HG02973 (cell line): ENCODE measurements at regions not wholly inside any gene's neighbourhood (a gene's known extent, or its start where the extent isn't known, plus 50 kb on each side); places are given as distances from the start of the nearest gene placed in this dataset.
A peak's percentile ranks its signal among the peaks of the same experiment; 100 is the strongest.

Experiments
- ATAC-seq: cut with Tn5 transposase; IDR thresholded peaks from one replicate; pipeline ENCODE4 v1.9.1; 2021; ENCODE audit warnings: moderate library complexity; ENCODE audit not compliant: unreplicated experiment

DNA sequence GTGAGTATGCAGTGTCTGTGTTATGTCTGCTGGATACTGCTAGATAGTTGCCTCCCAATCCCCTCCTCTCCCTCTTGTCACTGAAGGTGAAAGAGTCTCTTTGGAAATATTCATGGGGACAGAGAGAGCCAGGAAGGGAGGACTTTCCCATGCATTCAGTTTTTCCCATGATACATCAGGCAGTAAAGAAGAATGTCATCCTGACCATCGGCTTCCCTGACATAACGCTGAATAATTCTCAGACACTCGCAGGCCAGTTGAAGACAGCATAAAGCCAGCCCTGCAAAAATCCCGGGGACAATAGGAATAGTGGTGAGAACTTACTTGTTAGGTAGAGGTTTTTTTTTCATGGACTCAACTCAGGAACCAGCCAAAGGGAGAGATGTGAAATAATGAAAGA is 58.1 kb downstream of the KLF4 start:
- ATAC-seq = no peak

DNA sequence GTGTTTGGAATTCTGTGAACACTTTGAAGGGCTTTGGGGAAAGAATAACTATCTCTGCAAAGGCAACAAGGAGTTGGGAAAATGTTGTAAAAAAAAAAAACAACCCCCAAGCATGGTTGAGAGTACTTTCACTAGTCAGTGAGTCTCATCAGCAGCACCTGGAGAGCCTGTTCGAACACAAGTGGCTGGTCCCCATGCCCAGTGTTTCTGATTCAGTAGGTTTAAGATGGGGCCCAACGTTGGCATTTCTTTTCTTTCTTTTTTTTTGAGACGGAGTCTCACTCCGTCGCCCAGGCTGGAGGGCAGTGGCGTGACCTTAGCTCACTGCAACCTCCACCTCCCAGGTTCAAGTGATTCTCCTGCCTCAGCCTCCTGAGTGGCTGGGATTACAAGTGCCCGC is 59.5 kb downstream of the KLF4 start:
- no peak for ATAC-seq

DNA sequence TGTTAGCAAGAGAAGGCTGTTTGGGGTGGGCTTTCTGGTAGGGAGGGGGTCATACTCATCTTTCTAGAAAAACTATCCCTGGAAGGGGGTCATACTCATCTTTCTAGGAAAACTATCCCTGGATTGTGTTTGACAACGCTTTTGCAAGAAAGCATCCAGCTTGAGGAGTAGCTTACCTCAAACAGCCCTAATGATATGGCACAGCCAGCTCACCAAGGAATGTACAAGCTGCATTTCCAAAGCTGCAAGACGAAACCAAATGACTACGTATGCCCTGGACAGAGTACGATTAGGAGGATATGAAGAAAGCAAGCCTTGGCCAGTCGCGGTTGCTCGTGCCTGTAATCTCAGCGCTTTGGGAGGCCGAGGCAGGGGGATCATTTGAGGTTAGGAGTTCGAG is 63.4 kb downstream of the KLF4 start:
- ATAC-seq = no peak

DNA sequence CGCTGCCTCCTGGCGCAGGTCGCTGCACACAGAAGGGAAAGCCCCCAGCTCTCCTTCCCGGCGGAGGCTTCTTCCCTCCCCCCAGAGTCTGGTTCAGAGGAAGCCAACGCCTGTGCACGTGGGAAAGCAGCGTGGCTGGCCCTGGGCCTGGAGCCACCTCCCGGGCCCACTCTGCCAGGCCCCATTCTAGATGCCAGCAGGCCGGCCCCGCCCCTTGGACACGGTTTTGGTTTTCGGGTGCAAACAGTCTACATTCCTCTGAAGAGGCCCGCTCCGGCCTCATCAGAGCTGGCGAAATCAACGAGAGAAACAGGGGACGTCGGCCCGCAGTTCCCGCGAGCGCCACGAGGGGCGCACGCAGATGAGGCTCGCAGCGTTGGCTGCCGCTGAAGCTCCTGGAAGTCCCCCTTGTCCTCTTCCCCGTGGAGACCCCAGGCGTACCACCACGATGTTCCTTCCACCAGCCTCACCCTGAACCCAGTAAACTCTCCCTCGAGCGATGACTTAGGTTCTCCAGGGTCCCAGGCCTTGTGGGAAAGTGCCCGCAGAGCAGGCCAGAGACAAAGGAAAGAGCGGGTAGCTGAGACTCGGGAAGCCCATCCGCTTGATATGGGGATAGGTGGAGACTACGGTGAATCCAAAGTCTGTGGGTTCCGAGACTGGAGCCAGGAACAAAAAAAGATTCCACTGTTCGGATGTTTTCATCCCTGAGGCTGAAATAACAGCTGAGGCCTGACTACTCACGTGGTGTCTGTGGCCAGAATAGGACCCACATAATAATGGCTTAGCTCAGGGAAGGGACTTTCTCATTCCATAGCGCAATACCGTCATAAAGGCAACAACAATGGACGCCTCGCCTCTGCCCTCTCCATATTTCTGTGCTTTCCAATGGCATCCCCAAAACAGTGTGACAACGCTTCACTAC is 64.2 kb downstream of the KLF4 start:
- peak; percentile 82 for ATAC-seq

DNA sequence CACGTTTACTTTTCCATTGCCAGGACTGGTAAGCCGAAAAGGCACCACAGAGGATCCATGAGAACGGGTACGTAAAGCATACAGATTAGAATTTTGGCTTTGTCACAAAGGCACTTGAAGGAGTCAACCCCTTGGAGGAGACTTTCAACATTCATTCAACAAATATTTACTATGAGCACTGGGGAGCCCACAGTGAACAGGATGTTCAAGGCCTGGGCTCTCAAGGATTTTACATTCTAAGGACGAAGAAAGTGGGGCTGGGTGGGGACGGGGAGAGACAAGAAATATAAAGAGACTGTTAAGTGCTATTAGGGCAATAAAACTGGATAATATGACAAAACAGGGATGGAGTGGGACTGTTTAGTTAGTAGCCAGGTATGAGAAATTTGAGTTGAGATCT is 66.0 kb downstream of the KLF4 start:
- no peak for ATAC-seq

DNA sequence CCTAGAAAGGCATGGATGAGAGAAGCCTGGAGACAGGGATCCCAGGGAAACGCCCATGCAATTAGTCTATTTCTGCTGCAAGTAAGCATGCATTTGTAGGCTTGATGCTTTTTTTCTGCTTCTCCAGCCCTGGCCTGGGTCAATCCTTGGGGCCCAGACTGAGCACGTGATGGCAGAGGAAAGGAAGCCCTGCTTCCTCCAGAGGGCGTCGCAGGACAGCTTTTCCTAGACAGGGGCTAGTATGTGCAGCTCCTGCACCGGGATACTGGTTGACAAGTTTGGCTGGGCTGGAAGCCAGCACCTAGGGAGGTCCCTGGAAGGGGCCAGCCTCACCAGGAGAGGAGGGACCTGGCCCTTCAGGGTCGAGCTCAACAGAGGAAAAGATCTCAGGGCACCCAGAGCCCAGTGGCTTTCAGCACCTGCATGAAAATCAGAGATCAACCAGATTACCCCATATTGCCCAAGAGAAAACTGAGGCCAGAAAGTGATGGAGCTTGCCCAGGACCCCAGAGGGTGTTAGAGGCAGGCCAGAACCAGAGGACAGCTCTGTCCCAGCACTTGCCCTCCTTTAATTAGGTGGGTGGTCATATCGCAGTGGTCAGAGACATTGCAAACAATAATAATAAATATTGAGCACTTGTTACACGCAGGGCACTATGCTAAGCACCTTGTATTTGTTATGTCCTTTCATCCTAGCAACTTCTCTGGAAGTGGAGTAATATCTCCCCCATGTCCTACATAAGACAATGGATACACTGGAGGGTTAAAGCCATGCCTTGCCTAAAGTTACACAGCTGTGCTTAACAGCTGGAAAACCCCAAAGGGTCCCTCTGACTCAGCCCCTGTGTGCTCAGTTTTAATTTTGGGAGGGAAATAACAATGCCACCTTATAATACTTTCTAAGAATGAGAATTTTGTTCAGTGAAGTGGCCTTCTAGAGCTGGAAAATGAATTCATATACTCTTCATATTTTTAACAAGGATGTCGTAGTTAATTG is 67.1 kb downstream of the KLF4 start:
- no peak for ATAC-seq

DNA sequence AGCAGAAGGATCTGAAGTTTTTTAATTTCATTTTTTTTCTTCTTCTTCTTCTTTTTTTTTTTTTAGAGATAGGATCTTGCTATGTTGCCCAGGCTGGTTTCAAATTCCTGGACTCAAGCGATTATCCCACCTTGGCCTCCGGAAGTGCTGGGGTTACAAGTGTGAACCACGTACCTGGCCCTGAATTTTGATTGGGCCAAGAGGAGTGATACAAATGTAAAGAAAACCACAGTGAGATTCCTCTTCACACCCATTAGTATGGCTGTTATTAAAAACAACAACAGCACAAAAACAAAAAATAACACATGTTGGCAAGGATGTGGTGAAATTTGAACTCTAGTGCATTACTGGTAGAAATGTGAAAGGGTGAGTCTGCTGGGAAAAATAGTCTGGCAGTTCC is 79.1 kb downstream of the KLF4 start:
- ATAC-seq = no peak

DNA sequence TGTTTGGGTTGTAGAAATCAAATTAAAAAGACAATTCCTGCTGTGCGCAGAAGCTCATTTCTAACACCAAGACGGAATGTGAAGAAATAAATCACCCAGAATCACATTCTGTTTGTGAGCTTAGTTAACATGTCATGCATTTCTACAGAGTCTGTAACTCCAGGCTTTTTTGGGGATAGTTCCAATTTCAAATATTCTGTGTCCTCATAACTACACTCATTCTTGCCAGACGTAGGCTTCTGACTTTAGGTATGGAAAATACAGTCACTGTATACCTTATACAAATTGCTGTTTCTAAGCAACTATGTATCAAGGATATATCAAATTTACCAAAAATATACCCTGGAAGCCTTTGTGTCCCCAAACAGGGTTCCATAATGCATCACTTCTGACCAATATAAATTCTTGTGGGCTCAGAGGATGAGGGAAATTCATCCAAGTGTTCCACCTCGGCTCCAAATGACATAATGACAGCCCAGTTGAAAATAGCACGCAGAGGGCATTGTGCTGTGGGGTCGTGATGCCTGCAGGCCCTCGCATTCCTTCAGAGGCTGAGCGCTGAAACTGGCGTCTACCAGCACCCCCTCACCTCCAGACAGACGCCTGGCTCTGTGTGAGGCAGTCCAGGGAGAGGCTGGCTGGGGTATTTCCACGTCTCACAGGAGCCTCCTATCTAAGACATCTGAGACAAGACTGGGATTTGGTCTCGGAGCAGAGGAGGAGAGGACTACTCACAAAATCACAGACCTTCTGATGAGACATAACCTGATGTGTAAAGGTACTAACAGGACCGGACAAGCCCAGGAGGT is 79.8 kb downstream of the KLF4 start:
- ATAC-seq = no peak

DNA sequence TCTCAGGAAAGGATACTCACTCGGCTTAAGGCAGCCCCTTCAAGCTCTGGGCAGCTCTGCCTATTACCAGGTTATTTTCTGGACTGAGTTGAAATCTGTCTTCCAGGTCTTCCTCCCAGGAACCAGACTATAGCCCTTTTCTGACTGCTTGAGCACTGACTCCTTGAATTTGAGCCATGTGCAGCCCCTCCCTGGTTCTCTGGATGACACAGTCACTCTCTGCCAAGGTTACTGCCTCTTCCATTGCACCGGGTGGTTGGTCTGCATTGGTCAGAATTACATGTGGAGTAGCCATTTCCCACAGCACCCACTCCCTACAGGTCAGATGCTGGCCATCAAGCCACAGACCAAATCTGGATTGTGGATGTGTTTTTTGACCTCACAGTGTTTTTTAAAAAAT is 81.9 kb downstream of the KLF4 start:
- ATAC-seq = no peak

DNA sequence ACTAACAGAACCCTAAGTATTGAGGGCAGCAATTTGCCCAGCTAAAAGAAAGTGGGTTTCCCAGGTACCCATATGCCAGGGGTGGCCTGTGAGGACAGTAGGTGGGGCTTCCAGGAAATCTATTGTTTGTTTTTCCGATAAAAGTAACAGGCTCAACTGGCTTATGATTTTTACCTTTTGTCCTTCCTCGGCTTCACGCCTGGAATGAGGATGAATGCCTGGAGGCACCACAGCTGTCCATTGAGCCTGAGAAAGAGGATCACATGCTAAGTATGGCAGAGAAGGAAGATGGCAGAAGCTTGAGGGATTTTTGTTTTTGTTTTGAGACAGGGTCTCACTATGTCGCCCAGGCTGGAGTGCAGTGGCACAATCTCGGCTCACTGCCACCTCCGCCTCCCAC is 84.1 kb downstream of the KLF4 start:
- ATAC-seq = no peak

DNA sequence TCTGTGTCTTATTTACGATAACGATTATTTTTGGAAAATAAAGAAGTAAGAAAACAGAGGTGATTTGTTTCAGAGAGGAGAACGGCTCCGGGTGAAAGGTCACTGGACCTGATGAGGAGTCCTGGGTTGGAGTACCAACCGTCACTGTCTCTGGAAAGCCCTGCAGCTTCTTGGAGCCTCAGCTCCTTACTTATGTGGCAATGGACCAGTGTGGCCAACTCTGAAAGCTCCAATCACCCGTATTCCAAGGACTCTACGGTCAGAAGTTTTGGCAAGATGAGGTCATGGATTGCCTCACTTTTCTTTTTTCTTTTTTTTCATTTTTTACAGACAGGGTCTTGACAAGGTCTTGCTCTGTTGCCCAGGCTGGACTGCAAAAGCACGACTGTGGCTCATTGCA is 84.8 kb downstream of the KLF4 start:
- ATAC-seq = no peak

DNA sequence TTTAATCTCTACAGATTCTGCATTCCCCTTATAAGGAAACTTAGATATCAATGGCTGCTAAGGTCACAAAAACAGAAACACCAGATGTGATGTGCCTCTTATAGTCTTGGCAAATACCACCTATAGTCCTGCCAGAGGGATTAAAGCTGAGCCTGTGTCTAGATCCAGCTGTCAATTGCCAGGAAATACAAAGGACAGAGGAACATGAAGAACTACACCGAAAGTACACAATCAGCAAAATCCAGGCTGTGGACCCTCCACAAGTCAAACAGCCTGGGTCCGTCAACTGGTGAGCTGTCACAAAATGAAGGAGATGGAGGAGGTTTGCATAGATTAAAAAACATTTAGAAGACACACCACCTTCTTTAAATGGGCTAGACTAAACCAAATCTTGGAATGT is 85.4 kb downstream of the KLF4 start:
- no peak for ATAC-seq

DNA sequence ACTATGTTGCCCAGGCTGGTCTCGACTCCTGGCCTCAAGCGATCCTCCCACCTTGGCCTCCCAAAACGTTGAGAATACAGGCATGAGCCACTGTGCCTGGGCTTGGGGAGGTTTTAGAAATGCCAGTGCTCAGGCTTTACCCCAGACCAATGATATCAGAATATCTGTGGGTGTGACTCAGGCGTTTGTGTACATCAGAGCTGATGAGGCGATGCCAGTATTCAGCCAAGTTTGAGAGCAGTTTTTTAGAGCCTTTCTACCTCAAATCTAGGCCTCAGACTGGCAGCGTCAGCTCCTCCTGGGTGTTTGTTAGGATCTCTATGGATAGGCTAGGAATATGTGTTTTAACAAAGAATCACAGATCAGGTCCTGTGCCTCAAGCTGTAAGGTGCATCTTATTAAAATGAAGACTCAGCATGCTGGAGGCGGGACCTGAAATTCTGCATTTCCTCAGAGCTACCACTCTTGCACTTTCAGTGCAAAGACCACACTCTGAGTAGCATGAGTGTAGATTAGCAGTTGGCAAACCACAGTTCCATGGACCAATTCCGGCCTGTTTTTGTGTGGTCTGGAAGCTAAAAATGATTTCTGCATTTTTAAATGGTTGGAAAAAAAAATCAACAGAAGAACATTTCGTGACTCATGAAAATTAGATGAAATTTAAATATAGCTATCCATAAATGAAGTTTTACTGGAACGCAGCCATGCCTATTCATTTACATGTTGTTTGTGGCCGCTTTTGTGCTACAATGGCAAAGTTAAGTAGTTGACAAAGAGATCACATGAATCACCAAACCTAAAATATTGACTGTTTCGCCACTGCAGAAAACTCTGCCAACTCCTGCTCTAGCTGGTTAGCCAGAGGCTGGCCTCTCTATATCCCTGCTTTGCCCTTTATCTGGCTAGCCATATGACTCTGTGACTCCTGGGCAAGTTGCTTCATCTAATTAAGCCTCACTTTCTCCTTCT is 92.2 kb downstream of the KLF4 start:
- ATAC-seq = no peak

DNA sequence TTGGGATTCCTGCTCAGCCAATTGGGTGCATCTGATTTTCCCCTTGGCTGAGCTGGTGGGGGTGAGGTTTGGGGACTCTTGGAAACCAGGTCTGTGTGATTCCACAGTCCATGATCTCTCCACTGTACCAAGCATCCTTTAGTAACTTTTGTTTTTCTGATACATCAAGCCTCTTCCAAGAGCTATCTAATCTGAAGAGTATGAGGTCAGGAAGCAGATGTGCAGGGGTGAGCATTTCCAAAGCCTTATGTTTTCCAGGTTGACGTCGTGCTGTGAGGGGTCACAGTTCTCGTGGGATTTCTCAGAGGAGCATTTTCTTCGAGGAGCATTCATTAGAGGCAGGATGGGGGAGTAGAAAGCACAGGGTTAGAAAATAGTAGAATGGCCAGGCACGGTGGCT is 95.3 kb downstream of the KLF4 start:
- ATAC-seq = no peak

DNA sequence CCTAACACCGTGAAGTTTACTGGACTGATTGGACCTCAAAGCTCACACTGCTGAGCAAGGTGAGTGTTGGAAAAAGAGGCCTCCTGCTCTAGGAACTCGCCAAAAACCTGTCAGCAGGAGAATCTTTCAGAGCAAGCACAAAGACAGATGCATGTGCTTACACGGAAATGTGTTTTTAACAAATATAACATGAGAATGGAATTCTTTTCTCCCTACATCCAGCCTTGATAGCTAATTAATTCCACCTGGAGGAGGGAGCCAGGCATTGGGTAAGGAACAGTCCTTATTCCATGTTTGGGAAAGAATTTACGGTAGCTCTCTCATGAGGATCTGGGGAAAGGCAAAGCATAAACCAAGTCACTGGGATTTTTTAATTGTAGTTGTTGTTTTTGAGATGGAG is 98.8 kb downstream of the KLF4 start:
- no peak for ATAC-seq

DNA sequence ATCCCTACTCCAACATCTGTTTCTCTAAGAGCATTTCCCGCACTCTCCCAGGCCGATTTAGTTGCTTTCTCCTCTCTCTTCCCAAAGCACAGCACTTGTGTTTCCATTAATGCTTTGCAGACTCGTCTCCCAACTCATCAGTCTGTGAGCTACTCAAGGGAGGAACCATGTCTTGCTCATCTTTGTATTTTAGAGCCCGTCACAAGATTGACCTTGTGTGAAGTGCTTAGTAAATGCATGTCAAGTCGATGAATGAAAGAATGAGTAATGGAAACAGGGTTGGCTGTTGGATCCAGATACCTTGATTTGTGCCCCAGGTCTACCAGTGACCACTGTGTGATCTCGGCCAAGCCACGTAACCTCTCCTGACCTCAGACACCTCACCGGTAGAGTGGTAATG is 99.3 kb downstream of the KLF4 start:
- ATAC-seq = no peak

DNA sequence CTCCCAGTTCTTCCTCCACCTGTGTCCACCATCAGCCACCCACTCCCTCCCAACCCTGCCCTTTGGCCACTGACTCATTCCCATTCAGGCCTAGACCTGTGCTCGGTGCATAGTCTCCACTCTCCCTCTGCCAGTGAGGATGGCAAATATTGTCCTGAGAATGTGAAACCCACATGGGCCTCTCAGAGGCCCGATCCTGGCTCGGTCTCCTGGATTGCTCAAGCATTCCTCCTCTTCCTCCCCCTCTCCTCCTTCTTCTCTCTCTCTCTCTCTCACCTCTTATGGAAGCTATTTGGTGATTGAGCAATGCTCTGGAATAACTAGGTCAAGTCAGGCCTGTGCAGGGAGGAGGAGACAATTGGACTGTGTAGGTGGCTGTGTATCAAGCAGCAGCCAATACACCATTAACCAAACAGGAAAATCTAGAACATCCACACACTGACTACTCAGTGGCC is 99.9 kb downstream of the KLF4 start:
- no peak for ATAC-seq

DNA sequence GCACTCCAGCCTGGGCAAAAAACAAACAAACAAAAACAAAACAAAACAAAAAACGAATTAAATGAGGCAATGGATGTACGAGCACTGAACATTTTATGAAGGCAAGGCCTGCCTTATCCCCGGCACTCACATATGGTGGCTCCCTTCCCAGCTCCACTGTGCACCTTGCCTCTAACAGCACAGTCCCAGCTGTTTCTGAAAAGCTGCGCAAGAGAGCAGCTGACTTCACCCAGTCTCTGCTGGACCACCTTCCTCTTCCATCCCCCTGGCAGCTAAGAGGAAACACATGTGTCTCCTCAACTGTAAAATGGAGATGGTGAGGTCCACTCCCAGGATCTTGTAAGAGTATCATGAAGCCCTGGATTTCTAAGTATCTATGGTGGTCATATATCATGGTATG is 100.7 kb downstream of the KLF4 start:
- no peak for ATAC-seq

DNA sequence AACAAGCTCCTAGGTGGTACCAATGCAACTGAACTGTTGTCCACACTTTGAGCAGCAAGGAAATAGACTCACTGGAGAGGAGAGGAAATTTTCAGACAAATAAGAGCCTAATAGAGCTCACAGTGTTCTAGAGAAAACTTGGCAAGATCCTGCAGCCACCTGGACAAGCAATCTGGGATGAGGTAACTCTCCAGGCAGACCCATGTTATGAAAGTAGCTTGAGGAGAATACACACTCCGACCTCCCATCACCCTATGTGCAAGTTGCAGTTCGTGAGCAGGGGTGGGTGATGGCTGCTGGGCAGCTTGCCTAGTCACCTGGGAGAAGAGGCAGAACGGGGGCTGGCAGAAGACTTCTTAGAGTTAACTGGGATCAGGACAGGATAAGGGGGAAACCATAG is 102.2 kb downstream of the KLF4 start:
- no peak for ATAC-seq

DNA sequence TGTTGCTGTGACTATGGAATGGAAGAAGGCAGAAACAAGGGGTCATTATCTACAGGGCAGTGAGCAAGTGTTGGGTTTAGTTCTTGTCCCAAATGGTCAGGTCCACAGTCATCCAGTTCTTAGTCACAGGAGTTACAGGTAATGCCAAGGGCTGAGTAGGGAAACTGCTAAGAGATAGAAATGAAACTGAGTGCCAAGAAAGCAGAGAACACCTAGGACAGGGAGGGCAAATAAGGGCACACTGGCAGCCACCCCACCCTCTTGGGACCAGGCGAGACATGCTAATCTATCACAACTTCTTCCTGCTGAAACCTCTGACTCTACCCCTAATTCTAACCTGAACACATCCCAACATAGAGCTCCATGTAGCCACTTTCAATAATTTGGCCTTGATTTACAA is 103.2 kb downstream of the KLF4 start:
- ATAC-seq = no peak
